IPS-NIHi11 (cell line): ENCODE measurements at regions not wholly inside any gene's neighbourhood (a gene's known extent, or its start where the extent isn't known, plus 50 kb on each side); places are given as distances from the start of the nearest gene placed in this dataset.

Experiments used
- DNase-seq: peaks from one replicate; pipeline ENCODE4 v3.0.0; 2012; ENCODE audit warnings: mixed read lengths, low spot score

- DNase-seq, result no peak
Measured at GRCh38 chr3:188097791-188098190, 56.2 kb upstream of the LPP start.

- no peak for DNase-seq
Measured at GRCh38 chr3:188099907-188100306, 54.0 kb upstream of the LPP start.

GRCh38 chr3:188102861-188103547 lies 51.0 kb upstream of the LPP start:
- DNase-seq, result no peak

GRCh38 chr3:188104050-188104449 lies 49.9 kb upstream of the LPP start:
- DNase-seq, result no peak
